ENCODE measurements at regions not wholly inside any gene's neighbourhood (a gene's known extent, or its start where the extent isn't known, plus 50 kb on each side); places are given as distances from the start of the nearest gene placed in this dataset.
"Not testable (repeated sequence)": the region's sequence is repeated elsewhere in the genome, so short reads cannot be mapped to it uniquely, and the experiment has no call there.

DNA sequence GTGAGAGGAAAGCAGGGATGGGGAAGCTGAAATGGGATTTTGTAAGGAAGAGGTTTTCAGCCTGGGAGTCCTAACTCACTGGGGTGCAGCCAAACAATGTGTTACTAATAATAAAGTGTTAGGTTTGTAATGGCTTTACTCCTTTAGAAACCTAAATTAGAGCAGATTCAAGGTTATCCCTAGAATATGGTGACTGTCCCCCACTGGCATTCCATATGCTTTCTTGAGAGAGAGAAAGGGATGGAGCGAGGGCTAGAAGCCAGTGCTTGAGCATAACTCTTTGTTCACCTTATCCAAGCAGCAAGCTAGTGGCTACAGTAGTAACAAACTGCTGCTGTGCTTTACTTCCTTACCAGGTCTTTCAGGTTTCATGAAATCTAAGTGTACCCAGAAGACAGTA, 249.1 kb upstream of the PGRMC2 start (continued):
- TF ChIP-seq, protein P1, sequence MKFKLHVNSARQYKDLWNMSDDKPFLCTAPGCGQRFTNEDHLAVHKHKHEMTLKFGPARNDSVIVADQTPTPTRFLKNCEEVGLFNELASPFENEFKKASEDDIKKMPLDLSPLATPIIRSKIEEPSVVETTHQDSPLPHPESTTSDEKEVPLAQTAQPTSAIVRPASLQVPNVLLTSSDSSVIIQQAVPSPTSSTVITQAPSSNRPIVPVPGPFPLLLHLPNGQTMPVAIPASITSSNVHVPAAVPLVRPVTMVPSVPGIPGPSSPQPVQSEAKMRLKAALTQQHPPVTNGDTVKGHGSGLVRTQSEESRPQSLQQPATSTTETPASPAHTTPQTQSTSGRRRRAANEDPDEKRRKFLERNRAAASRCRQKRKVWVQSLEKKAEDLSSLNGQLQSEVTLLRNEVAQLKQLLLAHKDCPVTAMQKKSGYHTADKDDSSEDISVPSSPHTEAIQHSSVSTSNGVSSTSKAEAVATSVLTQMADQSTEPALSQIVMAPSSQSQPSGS (CRISPR knock-in tag; IDR thresholded peaks at IDR 0.05; ENCODE audit: borderline replicate concordance, low read depth), result no peak
- TF ChIP-seq GABPB1 (CRISPR knock-in tag; IDR thresholded peaks at IDR 0.05) (no peak), SOX15 (CRISPR knock-in tag; IDR thresholded peaks at IDR 0.05) (no peak), ZNF263 (CRISPR knock-in tag; IDR thresholded peaks at IDR 0.05; ENCODE audit: low read depth) (no peak), MAX (CRISPR knock-in tag; IDR thresholded peaks at IDR 0.05) (no peak), STAT6 (CRISPR knock-in tag; conservative IDR thresholded peaks at IDR 0.05; ENCODE audit: low read depth) (no peak), IRF2 (CRISPR knock-in tag; IDR thresholded peaks at IDR 0.05; ENCODE audit: borderline replicate concordance, low read depth) (no peak), FOXP4 (CRISPR knock-in tag; IDR thresholded peaks at IDR 0.05) (no peak)
- TF ChIP-seq, protein P2, sequence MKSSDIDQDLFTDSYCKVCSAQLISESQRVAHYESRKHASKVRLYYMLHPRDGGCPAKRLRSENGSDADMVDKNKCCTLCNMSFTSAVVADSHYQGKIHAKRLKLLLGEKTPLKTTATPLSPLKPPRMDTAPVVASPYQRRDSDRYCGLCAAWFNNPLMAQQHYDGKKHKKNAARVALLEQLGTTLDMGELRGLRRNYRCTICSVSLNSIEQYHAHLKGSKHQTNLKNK (CRISPR knock-in tag; IDR thresholded peaks at IDR 0.05), result no peak
- TF ChIP-seq, protein P3, sequence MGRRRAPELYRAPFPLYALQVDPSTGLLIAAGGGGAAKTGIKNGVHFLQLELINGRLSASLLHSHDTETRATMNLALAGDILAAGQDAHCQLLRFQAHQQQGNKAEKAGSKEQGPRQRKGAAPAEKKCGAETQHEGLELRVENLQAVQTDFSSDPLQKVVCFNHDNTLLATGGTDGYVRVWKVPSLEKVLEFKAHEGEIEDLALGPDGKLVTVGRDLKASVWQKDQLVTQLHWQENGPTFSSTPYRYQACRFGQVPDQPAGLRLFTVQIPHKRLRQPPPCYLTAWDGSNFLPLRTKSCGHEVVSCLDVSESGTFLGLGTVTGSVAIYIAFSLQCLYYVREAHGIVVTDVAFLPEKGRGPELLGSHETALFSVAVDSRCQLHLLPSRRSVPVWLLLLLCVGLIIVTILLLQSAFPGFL (CRISPR knock-in tag; IDR thresholded peaks at IDR 0.05; ENCODE audit: borderline replicate concordance), result no peak

- H3K36me3 Mint-ChIP-seq; H3K27me3 Mint-ChIP-seq (ENCODE audit: low read depth); POLR2A ChIA-PET; H3K4me1 Mint-ChIP-seq; ATAC-seq; H3K27ac Mint-ChIP-seq; H3K4me3 Mint-ChIP-seq: not testable (repeated sequence)
- peaks cover 16% of the 10 kb centered on the region for H3K9me3 Mint-ChIP-seq
- TF ChIP-seq FOXK1 (CRISPR knock-in tag; IDR thresholded peaks at IDR 0.05), result peak; percentile 73; the same call in 1 of the 2 replicates
- CTCF ChIA-PET, result interaction anchor here (1.4 to 1.8 kb wide), 2 partner anchors 17 to 82 kb away, joined by 4 to 5 read pairs; no protein-coding TSS in a partner anchor
- peak; percentile 49 for DNase-seq (ENCODE audit: low spot score)
Observed at GRCh38 chr4:128535510-128535909, 247.9 kb upstream of the PGRMC2 start.

DNA sequence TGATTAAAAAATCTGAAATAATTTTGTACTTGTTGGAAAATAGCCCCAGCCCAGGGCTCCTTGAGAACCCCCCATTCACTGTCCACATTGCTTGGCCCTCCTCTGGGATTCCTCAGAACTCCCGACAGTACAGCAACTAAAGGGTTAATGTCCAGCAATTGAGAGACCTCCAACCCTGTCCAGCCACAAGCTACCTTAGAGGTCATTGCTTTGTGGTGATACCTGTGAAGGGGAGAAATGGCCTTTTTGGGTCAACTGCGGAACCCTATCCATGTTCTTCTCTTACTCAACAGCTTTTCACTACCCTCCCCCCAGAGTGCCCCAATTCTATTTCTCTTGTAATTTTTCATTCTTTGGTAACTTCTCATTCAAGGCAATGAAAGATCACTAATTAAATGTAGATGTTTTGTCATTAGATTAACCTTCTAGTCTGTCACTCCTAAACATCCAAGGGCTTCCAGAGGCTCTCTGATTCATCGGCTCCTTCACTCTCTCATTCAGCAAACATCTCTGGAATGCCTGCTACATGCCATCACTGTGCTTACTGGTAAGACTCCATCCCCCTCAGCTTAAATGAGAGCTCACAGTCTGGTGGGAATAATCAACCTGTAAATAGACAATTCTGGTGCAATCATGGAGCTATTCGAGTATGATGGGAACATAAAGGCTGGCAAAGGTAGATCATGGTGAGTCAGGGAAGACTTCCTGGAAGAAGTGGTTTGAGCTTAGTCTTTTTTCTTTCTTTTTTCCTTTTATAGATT, 241.4 kb upstream of the PGRMC2 start:
- no peak for TF ChIP-seq ETV6 (CRISPR knock-in tag; IDR thresholded peaks at IDR 0.05)
- TF ChIP-seq, protein P4, sequence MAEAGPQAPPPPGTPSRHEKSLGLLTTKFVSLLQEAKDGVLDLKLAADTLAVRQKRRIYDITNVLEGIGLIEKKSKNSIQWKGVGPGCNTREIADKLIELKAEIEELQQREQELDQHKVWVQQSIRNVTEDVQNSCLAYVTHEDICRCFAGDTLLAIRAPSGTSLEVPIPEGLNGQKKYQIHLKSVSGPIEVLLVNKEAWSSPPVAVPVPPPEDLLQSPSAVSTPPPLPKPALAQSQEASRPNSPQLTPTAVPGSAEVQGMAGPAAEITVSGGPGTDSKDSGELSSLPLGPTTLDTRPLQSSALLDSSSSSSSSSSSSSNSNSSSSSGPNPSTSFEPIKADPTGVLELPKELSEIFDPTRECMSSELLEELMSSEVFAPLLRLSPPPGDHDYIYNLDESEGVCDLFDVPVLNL (CRISPR knock-in tag; IDR thresholded peaks at IDR 0.05; ENCODE audit: borderline replicate concordance, low read depth), result no peak
- no peak for TF ChIP-seq STAT6 (CRISPR knock-in tag; conservative IDR thresholded peaks at IDR 0.05; ENCODE audit: low read depth)
- TF ChIP-seq, protein P5, sequence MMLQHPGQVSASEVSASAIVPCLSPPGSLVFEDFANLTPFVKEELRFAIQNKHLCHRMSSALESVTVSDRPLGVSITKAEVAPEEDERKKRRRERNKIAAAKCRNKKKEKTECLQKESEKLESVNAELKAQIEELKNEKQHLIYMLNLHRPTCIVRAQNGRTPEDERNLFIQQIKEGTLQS (CRISPR knock-in tag; conservative IDR thresholded peaks at IDR 0.05), result no peak
- TF ChIP-seq FOXJ3 (CRISPR knock-in tag; IDR thresholded peaks at IDR 0.05; ENCODE audit: borderline replicate concordance), result no peak
- Mint-ChIP-seq H3K4me3 (no peak overlapping the region), H3K9me3 (no peaks in the 10 kb centered on the region), H3K27me3 (ENCODE audit: low read depth) (no peaks in the 10 kb centered on the region), H3K27ac (peak overlapping the region; percentile 77; the same call in 1 of the 2 replicates), H3K36me3 (no peaks in the 10 kb centered on the region), H3K4me1 (peaks cover 32% of the 10 kb centered on the region)
- POLR2A ChIA-PET, result interaction anchor here (1.4 kb wide), 1 partner anchor 10 kb away, joined by 4 read pairs; no protein-coding TSS in a partner anchor
- ATAC-seq (peak; percentile 99), DNase-seq (ENCODE audit: low spot score) (no peak)
- CTCF ChIA-PET, result interaction anchor here (1.1 to 2.0 kb wide), 2 partner anchors 75 to 147 kb away, joined by 3 to 5 read pairs; no protein-coding TSS in a partner anchor
